GM18520 (cell line): ENCODE measurements at regions not wholly inside any gene's neighbourhood (a gene's known extent, or its start where the extent isn't known, plus 50 kb on each side); places are given as distances from the start of the nearest gene placed in this dataset.

Experiments
- ATAC-seq: cut with Tn5 transposase; IDR thresholded peaks from one replicate; pipeline ENCODE4 v1.9.1; 2021; ENCODE audit not compliant: unreplicated experiment

DNA sequence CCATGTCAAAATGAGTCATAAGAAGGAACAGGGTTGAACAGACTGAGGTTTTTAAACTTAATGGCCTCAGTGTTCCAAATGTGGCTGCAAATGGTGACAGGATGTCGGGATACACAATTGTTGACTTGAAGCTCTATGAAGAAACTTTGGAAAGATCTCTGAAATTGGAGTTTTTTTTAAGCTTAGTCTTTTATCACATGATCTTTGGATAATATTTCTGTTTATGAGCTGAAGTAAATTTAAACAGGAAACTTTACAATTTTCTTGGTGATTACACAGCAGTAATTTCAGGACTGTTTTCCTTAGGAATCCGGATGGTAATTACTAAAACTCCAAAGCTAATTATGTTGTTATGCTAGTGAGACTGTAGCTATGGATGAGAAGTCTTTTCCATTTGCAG lies 199.1 kb upstream of the NRXN1 start:
- no peak for ATAC-seq

DNA sequence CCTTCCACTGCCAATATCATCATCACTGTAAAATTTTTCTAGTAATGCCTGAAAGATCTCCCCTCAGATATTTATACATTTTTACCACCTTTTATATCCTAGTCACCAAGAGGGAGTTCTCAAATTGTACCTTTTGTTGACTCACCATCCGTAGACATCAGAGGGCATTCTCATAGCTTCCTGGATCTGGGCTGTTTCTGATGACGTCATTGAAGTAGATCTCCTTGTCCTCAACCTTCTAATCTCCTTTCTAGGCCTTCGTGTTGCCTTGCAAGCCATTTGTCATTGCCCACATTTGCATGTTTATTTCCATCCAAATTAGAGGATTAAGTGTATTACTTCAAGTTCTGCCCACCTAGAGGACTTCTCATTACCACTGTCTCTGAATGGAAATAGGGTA lies 193.4 kb upstream of the NRXN1 start:
- ATAC-seq: no peak

DNA sequence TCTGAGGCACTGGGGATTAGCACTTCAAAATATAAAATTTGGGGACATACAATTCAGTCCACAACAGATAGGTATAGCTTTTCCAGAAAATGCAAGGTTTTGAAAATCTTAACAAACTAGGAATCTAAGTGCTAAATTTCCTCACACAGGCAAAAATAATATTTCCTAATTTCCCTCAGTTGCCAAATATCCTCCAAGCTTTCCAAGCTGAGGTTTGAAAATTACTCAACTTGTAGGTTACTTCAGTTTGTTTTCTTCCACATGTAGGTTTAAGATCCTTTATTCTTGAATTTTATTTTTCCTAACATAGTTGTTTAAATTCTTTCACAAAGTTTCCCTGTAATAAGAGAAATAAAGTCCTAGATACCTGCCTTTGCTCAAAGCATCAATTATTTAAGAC lies 192.9 kb upstream of the NRXN1 start:
- ATAC-seq: no peak

DNA sequence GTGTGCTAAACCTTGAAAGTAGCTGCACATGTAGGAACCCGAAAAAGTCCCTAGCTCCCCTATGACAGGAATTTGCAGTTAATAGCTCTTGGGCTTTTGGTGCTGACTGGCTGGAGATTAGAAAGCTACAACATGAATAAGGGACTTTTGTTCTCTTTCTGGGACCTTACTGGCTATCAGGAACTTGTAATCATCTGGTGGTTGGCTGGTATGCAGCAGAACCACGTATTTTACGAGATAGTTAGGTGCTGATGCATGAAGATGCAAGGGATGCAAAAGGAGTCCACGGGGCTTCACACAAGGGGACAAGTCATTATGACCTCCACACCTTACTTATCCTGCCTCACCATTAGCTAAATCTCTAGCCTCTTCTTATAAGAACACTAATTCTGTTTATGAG lies 190.2 kb upstream of the NRXN1 start:
- no peak for ATAC-seq

DNA sequence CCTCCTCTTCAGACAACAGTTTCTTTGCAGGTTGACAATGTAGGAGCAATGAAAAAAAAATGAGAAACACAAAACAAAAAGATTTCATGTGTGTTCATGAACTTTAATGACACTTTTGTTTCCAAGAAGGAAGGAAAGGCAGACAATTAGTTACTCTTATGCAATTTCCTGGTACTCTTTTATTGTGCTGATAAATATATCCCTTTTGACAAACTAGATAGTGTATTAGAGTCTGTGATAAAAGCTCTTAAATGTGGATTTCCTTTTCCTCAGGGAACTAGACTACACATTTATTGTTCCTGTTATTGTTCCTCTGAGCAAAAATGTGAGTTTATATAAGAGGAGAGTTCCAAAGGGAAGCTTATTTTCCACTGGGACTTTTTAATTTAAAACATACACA lies 188.7 kb upstream of the NRXN1 start:
- ATAC-seq: no peak

DNA sequence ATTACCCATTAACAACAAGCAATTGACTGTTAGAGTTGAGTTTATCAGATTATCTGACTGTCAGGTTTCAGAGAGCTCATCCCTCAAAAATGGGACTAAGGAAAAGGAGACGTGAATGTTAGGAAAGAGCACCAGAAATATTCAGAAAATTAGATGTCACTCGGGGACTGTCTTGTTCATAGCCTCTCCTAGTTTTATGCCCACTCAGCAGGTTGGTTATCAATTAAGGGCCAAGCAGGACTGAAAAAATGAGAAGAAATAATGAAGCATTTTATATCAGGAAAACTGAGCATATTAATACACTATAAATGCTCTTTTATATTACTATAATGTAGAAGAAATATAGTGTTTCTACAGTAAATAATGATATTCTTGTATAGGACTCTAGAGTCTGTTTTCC lies 188.1 kb upstream of the NRXN1 start:
- no peak for ATAC-seq

DNA sequence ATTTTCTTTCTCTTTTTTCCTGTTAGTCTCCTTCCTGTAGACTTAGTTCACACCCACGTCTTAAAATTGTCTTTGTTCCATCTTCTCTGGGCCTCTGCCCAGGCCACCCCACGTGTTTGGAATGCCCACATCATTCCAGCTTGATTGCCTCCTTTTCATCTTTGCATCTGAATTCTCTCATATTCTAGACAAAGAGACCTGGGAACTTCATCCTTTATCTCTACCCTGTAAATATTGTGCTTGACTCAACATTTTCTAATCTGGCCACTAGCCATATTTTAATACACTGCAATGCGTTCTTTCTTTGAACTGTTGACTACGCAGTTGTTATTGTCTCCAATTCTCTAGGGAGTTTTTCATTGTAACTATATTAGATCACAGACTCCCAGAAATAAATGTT lies 187.5 kb upstream of the NRXN1 start:
- ATAC-seq: no peak

DNA sequence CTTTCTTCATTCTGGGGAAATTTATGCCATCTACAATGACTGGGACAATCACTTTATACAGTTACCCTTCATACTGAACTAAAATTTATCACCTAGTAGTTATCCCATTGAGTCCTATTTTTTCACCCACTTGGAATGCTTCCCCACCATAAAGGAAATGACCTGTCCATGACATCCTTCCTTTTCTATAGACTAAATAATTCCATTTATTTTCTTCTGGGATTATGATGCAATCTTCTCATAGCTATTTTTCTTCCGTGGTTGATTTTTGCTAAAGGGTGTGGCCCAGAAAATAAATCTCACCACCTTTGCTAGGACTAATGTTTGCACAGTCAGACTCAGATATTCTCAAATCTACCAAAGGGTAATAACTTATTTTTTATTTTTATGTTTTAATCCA lies 186.1 kb upstream of the NRXN1 start:
- ATAC-seq: no peak

DNA sequence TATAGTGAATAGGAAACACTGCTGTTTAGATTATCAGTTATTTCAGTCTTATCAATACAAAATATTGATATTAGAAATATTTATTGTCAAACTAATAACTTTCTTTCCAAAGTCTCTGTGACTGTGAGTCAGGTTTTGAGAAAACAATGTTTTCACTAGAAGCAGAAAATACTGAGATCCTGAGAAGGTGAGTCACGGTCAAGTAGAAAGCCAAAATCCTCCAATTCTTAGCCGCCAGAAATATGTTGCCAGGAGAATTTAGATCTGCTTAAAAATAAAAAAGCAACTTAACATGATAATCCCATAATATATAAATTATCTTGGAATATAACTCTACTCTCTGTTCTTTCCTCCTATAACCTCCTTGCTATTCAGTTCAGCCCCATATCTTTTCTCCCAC lies 181.9 kb upstream of the NRXN1 start:
- no peak for ATAC-seq

DNA sequence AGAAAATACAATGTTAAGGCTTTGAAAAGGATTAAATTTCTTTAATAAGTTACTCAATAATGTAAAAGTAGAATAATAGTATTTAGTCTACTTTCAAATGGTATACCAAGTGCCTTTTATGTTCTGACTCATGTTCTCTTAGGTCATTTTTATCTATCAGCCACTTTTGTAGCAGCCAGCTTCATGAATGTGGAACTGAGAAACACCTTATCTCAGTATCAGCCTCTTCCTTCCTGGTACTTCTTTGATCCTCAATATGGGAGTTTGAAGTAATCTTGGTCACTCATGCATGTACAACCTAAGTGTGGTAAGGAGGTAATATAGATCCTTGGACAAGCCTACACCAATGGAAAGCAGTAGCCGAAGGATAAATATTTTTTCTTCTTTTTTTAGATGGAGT lies 180.4 kb upstream of the NRXN1 start:
- no peak for ATAC-seq

DNA sequence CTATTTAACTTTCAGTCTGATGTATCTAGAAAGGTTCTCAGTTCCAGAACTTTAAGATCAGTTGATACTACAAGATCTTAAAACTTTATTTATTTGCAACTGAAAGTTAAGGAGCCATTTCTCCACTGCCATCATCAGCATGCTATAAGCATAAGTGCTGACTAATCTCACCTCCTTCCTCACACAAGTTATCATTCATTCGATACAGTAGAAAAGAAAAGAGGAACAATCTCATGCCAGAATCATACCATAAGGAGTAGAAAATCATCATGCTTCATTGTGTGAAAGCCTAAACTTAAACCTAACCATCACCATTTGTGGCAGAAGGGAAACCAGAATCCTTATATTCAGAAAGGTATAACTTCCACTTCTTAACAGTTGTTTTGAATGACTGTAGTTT lies 176.6 kb upstream of the NRXN1 start:
- no peak for ATAC-seq

DNA sequence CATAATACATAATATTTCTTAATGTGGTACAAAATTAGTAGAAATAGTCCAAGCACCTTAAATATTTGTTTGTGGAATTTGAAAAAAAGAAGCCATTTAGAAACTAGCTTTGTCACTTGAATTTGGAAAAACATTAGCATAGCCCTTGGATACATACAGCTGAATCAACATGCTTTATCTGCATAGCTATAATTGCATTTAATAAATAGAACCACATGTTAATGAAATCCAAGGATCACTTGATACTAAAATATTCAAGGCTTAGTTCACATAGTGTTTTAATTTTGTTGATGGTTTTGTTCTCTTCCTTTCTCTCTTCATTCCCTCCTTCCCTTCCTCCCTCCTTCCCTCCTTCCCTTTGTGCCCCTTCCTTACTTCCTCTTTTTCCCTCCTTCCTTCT lies 169.4 kb upstream of the NRXN1 start:
- ATAC-seq: no peak

DNA sequence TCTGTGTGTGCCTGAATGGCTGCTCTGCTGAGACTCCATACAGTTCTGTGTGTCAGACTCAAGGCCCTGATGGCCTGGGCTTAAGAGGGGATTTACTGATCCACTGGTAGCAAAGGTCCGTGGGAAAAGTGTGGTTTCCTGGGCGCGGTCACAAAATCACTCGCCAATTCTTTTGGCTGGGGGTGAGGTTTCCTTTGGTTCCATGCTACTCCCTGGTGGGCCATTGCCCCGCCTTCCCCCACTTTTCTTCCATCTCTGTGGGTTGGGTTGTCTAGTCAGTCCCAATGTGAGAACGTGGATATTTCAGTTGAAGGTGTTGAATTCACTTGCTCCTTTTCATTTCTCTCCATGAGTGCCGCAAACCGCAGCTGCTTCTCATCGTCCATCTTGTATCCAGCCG lies 162.7 kb upstream of the NRXN1 start:
- no peak for ATAC-seq

DNA sequence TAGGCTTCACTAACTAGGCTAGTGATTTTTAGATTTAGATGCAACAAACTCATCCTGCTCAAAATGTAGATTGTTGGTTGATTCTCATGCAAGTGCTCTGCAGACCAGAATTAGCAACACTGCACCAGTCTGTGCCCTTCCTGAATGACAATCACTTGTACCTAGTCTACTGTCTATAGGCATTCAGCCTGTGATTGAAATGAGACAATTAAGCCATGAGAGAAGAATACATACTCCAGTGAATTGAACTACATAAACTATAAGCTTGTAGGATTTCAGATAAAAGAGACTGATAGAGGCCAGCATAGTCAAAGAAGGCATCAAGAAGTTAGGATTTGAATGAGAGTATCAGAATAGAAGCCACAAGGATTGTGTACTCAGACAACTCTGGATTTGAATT lies 138.3 kb upstream of the NRXN1 start:
- ATAC-seq: no peak

DNA sequence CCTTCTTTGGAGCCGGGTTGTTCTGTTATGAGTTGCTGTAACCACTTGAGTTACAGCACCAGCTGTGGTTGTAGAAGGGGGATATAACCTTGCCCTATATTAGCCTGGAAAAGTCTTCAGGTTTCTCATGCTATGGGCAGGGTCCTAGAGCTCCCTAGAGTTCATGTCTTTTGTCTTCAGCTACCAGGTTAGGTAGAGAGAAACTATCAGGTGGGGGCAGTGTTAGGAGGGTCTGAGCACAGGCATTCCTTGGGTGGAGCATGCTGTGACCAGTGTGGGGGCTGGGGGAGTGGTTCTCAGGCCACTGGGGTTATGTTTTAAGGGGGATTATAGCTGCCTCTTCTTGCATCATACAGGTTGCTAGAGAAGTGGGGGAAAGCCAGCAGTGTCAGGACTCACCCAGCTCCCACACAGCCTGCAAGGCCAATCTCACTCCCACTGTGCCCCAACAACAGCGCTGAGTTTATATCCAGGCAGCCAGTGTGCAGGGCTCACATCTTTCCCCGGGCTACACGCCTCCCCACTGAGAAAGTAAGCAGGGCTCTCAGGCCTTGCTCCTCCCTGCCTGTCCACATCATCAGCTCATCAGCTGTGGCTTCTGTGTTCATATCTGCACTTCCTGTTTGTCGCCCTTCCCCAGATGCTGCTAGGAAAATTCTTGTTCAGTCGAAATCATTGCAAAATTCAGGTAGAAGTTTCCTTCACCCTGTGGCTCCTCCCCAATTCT lies 133.8 kb upstream of the NRXN1 start:
- peak; percentile 46 for ATAC-seq

DNA sequence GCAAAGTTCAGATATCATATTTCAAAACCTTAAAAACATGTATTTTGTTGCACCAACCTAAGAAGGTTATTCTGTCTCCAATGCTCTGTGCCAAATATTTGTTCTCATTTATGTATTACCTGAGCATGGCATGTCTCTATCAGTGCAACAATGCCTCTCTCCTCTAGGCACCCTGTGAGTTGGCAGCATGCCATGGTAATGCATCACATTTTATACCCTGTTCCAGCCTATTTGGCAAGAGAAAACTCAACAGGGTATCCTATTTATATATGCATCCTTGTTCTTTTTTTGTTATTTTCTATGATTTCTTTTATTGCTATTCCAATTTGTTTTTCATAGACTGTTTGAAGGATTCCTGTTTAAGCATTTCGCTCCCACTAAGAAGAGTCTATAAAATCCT lies 126.3 kb upstream of the NRXN1 start:
- ATAC-seq: no peak

DNA sequence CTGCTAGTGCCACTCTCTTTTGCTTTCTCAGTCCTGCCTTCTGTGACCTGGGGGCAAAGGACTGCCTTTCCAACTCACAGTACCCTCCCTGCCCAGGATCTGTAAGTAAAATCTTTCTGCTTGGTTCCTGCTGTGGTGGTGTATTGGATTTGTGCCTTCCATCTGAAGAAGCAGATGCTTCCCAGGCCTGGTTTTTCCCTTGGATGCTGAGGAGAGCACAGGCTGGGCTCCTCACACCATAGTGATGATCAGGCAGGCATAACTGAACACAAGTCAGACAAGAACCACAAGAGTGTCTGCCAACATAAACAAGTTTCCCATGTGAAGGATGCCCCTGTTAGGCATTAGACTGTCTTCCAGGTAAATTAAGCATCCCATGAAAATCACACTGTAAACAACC lies 121.3 kb upstream of the NRXN1 start:
- ATAC-seq: no peak

DNA sequence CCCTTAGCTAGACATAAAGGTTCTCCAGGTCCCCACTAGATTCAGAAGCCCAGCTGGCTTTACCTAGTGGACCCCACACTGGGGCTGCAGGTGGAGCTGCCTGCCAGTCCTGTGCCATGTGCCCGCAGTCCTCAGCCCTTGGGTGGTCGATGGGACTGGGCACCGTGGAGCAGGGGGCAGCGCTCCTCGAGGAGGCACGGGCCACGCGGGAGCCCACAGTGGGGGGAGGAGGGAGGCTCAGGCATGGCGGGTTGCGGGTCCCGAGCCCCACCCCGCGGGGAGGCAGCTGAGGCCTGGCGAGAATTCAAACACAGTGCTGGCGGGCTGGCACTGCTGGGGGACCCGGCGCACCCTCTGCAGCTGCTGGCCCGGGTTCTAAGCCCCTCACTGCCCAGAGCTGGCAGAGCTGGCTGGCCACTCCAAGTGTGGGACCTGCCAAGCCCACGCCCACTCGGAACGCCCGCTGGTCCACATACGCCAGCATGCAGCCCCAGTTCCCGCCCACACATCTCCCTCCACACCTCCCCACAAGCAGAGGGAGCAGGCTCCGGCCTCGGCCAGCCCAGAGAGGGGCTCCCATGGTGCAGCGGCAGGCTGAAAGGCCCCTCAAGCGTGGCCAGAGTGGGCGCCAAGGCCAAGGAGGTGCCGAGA lies 119.7 kb upstream of the NRXN1 start:
- ATAC-seq: no peak

DNA sequence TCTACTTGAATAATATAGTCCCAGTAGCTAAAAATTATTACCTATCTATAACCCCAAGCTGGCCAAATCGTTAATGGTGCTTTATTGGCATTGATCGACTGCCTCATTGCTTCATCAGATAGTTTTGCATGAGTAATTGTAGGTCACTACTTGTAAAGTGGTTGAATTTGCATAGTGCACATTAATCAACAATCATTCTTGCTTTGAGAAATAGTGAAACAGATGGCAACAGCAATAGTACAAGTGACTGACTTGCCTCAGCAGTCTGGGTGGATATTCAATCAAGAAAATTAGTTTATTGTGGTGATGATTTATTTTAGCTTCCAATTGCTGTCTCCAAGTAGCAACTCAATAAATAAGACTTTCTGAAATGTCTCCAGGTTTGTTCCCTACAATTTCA lies 117.8 kb upstream of the NRXN1 start:
- no peak for ATAC-seq

DNA sequence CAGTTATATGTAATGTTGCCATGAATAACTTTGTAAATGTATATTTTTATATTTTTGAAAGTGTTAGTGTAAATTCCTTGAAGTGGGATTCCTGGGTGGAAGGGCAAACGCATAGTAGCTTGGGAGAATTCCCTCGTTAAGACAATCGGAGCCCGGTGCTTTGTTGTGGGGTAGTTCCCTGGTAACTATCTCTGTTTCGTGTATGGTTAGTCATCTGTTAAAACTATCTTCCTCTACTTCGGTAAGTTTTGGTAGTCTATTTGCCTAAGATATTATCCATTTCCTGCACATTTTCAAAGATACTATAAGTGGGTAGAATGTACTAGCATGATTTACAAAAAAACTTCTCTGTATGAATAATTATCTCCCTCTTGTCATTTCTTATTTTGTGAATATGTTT lies 113.8 kb upstream of the NRXN1 start:
- no peak for ATAC-seq

DNA sequence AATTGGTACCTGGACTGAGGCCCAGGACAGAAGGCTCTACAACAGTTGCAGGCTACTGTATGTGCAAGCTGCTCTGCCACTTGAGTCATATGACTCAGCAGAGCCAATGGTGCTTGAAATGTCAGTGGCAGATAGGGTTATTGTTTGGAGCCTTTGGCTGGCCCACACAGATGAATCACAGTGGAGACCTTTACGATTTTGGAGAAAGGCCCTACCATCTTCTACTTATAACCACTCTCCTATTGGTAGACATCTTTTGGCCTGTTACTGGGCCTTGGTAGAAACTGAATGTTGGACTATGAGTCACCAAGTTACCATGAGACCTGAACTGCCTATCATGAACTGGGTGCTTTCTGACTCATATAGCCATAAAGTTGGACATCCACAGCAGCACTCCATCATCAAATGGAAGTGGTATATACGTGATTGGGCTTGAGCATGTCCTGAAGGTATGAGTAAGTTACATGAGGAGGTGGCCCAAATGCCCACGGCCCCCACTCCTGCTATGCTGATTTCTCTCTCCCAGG lies 88.9 kb upstream of the NRXN1 start:
- ATAC-seq: no peak

DNA sequence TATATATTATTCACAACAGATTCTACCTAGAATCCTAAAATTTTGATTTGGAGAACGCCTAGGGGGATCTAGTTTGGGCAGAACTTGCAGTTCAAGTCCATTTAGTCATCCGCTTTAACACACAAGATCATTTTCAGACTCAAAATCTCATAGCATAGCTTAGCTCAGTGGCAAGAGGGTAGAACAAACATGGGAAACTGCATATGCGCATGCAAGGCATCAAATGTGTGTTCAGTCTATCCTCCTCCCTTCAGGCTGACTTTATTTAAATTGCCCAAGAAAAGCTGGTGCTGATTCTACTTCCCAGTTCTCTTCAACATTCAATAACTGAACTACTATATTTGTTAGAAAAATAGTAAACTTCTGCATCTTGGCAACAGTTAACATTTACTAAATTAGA lies 79.6 kb upstream of the NRXN1 start:
- ATAC-seq: no peak

DNA sequence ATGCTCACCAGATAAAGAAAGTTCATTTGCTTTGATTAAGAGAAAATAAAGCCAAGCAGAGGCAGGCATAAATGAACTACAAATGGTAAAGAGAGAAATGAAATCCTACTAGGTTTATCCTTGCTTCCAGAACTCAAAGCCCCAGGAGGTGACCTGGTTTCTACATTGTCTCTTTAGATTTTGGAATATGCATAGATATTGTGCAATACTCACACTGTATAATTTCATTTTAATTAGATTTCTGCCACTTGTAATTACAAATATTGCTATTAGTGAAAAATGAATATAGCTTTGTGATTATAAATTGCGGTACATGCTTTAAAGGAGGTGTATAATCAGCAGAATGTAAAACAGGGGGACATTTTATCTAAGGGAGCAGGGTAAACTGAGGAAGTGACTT lies 76.9 kb upstream of the NRXN1 start:
- ATAC-seq: no peak
